Transverse colon (tissue), 4 donors: ENCODE measurements at regions not wholly inside any gene's neighbourhood (a gene's known extent, or its start where the extent isn't known, plus 50 kb on each side); places are given as distances from the start of the nearest gene placed in this dataset.

Experiments
- DNase-seq: peaks from one replicate; pipeline ENCODE4 v3.0.0-alpha.2; 2019
- H3K27ac ChIP-seq, 4 donors: fragments of 200-600 bp; sonication (generic); 2 replicates each; pipeline ENCODE4 v1.5.1; 2016 to 2018; ENCODE audit warnings: inconsistent platforms in 4 of 4
- H3K27me3 ChIP-seq: fragments of 200-600 bp; sonication (generic); 2 replicates; pipeline ENCODE4 v1.5.1; 2017; ENCODE audit warnings: inconsistent platforms
- H3K36me3 ChIP-seq, 4 donors: fragments of 200-600 bp; sonication (generic); 2 replicates each; pipeline ENCODE4 v1.5.1; 2017 to 2019; ENCODE audit warnings: inconsistent platforms in 4 of 4
- H3K4me1 ChIP-seq, 4 donors: fragments of 200-600 bp; sonication (generic); 2 replicates each; pipeline ENCODE4 v1.5.1; 2017 to 2020; ENCODE audit warnings: inconsistent platforms in 4 of 4
- H3K4me3 ChIP-seq, 4 donors: fragments of 200-600 bp; sonication (generic); 1 replicate in 1 of 4; 2 replicates in 3 of 4; pipeline versions ENCODE4 v1.5.1 to v1.6.1; 2017 to 2019; ENCODE audit warnings: inconsistent platforms in 4 of 4
- H3K9me3 ChIP-seq, 2 donors: fragments of 200-600 bp; sonication (generic); 2 replicates each; pipeline ENCODE4 v1.5.1; 2017 to 2019; ENCODE audit warnings: inconsistent platforms in 2 of 2
- CTCF ChIP-seq, 5 experiments: fragments of 200-600 bp in 3 of 5; fragments of 450-650 bp in 2 of 5; sonication (generic) in 3 of 5; IDR thresholded peaks; 1 replicate in 2 of 5; 2 replicates in 3 of 5; pipeline ENCODE4 v1.5.1; 2016 to 2017; ENCODE audit warnings: antibody characterized with exemption in 5 of 5, inconsistent platforms in 3 of 5, mild to moderate bottlenecking in 2 of 5, moderate library complexity in 1 of 5
- EP300 ChIP-seq: sonication (generic); formaldehyde crosslinking; IDR thresholded peaks from one replicate; pipeline ENCODE4 v1.6.1; 2017; ENCODE audit warnings: antibody characterized with exemption, low read depth
- POLR2A ChIP-seq: fragments of 450-650 bp; IDR thresholded peaks from one replicate; pipeline ENCODE4 v1.6.1; 2016; ENCODE audit warnings: antibody characterized with exemption, mild to moderate bottlenecking, moderate library complexity
- POLR2AphosphoS5 ChIP-seq, 3 donors: sonication (generic); formaldehyde crosslinking; IDR thresholded peaks; one replicate each; pipeline ENCODE4 v1.6.1; 2016; ENCODE audit warnings: antibody characterized with exemption in 3 of 3
- WGBS, 2 donors: methylation state at CpG; one replicate each; pipeline ENCODE4 v1.1.5; 2018; ENCODE audit warnings: low coverage in 1 of 2; 5-methylcytosine and 5-hydroxymethylcytosine counted together
- in situ Hi-C, 4 donors: fragments of 200-750 bp; cut with MboI; loops; one replicate each; pipeline versions ENCODE4 v1.15.0 to v1.15.1; 2017; ENCODE audit warnings: low sequenced_read_pairs in 3 of 4, low pct_ligation_motif_present in 1 of 4, low pct_unique_long_range_greater_than_20kb in 1 of 4
- intact Hi-C: fragments of 100-400 bp; cut with DNase I; formaldehyde crosslinking; loops from one replicate; pipeline ENCODE4 v1.15.1; 2023; ENCODE audit warnings: low total_unique reads

- Histone ChIP-seq H3K4me3 (no peak overlapping the region), H3K27ac (no peak overlapping the region), H3K27me3 (no peaks in the 10 kb centered on the region), H3K9me3 (peaks cover 6 to 10% of the 10 kb centered on the region in 2 donors), H3K4me1 (no peaks in the 10 kb centered on the region), H3K36me3 (no peaks in the 10 kb centered on the region)
- DNase-seq = no peak
- 80 to 85% methylated on average over 1 of the region's 1 CpG for WGBS, 2 donors
- intact Hi-C loops = no loop called here
- TF ChIP-seq POLR2A (no peak), POLR2AphosphoS5 (IDR thresholded peaks at IDR 0.05) (no peak), EP300 (no peak), CTCF (IDR thresholded peaks at IDR 0.05) (no peak)
- in situ Hi-C loops = no loop called here
Observed at GRCh38 chr10:75314570-75314969, 78.8 kb upstream of the COMTD1 start.

- Histone ChIP-seq H3K27me3 (no peaks in the 10 kb centered on the region), H3K36me3 (no peaks in the 10 kb centered on the region), H3K9me3 (peaks cover 6 to 10% of the 10 kb centered on the region in 2 donors), H3K4me1 (no peaks in the 10 kb centered on the region), H3K4me3 (no peak overlapping the region), H3K27ac (no peak overlapping the region)
- DNase-seq = no peak
- intact Hi-C loops = no loop called here
- in situ Hi-C loops = no loop called here
- TF ChIP-seq POLR2AphosphoS5 (IDR thresholded peaks at IDR 0.05) (no peak), EP300 (no peak), POLR2A (no peak), CTCF (IDR thresholded peaks at IDR 0.05) (no peak)
Observed at GRCh38 chr10:75312440-75312839, 76.7 kb upstream of the COMTD1 start.

- Histone ChIP-seq H3K9me3 (peaks cover 0 to 10% of the 10 kb centered on the region in 2 donors), H3K4me3 (no peak overlapping the region), H3K36me3 (no peaks in the 10 kb centered on the region), H3K27me3 (no peaks in the 10 kb centered on the region), H3K27ac (no peak overlapping the region), H3K4me1 (no peaks in the 10 kb centered on the region)
- intact Hi-C loops (no loop called here), in situ Hi-C loops (no loop called here)
- TF ChIP-seq POLR2A (no peak), POLR2AphosphoS5 (IDR thresholded peaks at IDR 0.05) (no peak), CTCF (IDR thresholded peaks at IDR 0.05) (no peak), EP300 (no peak)
- no peak for DNase-seq
Observed at GRCh38 chr10:75305675-75306074, 69.9 kb upstream of the COMTD1 start.

GRCh38 chr10:75304741-75305390 is 69.1 kb upstream of the COMTD1 start:
- no peak for DNase-seq
- intact Hi-C loops = no loop called here
- H3K4me1 ChIP-seq = no peaks in the 10 kb centered on the region
- in situ Hi-C loops = no loop called here
- no peak for TF ChIP-seq CTCF (IDR thresholded peaks at IDR 0.05)
- TF ChIP-seq POLR2AphosphoS5 (IDR thresholded peaks at IDR 0.05) = no peak
- TF ChIP-seq POLR2A = no peak
- no peak for TF ChIP-seq EP300
- no peak overlapping the region for H3K27ac ChIP-seq
- 89 to 94% methylated on average over 2 of the region's 2 CpGs for WGBS, 2 donors
- no peak overlapping the region for H3K4me3 ChIP-seq
- H3K9me3 ChIP-seq = peaks cover 0 to 10% of the 10 kb centered on the region in 2 donors
- no peaks in the 10 kb centered on the region for H3K27me3 ChIP-seq
- H3K36me3 ChIP-seq = no peaks in the 10 kb centered on the region
